GM19468 (cell line): ENCODE measurements at regions not wholly inside any gene's neighbourhood (a gene's known extent, or its start where the extent isn't known, plus 50 kb on each side); places are given as distances from the start of the nearest gene placed in this dataset.
"Not testable (repeated sequence)": the region's sequence is repeated elsewhere in the genome, so short reads cannot be mapped to it uniquely, and the experiment has no call there.

Experiments
- ATAC-seq: cut with Tn5 transposase; IDR thresholded peaks from one replicate; pipeline ENCODE4 v1.9.1; 2021; ENCODE audit warnings: mild to moderate bottlenecking, moderate library complexity, moderate number of reproducible peaks; ENCODE audit not compliant: unreplicated experiment; ENCODE audit errors: extremely low read depth

DNA sequence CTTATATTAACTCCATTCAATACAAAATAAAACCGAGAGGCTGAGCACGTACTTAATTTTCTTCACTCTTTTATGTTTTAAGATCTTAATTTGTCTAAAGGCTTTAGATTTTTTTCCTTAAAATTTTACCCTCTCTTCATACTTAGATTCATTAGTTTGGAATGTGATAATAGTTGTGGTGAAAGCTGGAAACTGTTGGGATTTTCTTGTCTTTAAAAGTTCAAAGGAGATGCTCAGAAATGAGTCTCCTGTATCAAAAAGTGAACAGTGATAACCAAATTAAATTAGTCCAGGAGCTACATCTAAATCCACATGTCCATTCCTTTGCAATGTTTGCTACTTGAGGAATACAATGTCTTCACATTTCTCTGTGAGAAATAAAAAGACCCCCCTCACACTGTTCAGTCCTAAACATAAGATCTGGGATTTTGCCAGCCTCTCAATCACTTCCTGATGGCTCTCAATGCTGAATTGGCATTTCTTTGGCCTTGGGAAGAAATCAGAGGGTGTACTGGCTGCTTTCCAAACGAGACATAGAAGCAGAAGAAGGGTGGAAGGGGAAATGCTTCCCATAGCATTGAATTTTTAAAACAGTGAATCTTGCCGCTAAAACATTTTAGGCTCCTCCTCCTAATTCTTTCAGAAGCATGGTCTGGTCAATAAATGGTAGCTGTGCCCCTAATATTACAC, 245.0 kb downstream of the SHOX2 start:
- ATAC-seq: no peak

DNA sequence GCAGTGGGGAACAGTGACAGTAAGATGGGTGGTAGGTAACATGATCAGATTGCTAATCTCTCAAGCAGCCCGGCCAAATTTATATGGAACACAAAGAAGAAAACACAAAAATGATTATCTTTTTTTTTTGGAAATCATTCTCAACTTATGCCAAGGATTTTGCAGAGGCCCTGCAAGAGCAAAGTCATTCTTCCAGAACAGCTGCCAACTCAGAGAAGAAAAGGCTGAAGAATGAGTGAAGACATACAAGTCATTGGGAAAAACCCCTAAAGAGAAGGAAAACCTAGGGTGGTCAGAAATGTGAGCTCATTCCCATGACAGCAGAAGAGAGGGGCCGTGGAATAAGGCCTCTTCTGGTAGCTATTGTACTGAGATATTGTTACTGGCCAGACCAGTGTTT, 246.7 kb downstream of the SHOX2 start:
- no peak for ATAC-seq

DNA sequence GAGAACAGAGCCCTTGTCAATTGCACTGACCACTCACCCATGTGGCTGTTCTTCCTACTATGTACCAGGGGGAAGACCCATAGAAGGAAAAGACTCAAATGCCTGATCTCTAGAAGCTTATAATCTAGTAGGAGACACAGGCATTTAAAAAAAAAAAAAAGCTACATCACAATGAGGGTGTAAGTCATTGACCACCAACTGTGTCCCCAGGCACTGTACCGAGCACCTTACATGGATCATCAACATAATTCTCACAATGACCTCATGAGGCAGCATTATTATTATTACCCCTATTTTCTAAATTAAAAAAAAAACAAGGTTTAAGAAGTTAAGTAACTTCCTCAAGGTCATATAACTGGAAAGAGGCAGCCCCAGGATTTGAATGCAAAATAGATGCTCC, 247.4 kb downstream of the SHOX2 start:
- no peak for ATAC-seq

- ATAC-seq: no peak
Observed at GRCh38 chr3:157857440-157857839, 248.8 kb downstream of the SHOX2 start.

DNA sequence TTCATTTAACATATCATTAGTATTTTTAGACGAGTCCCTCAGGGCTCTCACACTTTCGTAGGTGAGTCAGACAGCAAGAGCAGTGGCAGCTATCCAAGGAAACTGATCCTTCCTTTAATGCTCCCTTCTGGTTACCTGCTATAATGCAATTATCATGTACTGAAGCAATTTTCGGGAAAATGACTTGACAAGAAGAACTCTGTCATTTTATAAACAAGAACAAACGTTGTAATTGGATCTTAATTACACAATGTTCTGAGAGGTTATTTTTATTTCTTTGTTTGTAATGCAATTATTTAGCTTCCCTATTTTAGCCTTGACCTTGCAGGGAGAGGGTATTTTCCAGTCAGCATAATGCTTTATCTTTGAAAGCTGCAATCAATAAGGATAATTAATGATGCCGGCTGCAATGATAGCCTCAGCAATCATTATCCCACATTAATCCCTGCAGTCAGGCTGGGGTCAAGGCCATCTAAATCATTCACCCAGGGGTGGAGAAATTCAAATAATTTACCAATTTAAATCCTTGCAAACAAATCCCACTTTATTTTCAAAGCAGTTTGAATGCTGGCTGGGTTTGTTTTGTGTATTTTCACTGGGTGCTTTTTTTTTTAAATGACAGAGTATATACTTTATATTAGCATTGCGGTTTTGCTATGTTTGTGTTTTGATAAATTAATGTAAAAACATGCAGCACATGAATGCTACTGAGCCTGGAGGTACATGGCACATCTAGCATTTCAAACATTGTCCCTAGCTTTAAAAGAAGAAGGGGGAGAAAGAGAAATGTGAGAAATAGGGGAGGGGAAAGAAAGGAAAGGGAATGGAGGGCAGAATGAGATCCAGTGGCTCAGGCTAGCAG, 249.9 kb downstream of the SHOX2 start:
- ATAC-seq: no peak

GRCh38 chr3:157845839-157846238, 260.4 kb downstream of the SHOX2 start:
- not testable (repeated sequence) for ATAC-seq

- no peak for ATAC-seq
Observed at GRCh38 chr3:157844800-157845565, 261.2 kb downstream of the SHOX2 start.

DNA sequence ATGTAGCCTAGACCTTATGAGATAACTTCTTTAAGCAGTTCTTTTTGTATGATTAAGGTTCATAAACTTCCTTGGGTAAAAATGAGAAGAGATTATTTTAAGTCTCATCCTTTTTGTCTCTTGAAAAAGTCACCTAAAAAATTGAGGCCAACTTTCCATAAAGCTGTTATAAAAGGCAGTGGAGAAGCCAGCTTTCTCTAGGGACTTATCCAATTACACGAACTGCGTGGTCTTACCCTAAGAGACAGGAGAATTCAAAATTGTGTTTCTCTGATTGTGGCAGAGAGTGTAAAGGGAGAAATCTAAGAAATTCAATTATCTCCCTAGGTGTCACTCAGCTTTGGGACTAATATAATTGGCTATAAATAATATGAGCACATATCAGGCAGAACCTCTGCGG, 262.0 kb downstream of the SHOX2 start:
- no peak for ATAC-seq

GRCh38 chr3:157841029-157841428, 265.2 kb downstream of the SHOX2 start:
- no peak for ATAC-seq

GRCh38 chr3:157840564-157840963, 265.7 kb downstream of the SHOX2 start:
- no peak for ATAC-seq

GRCh38 chr3:157838457-157838856, 267.8 kb downstream of the SHOX2 start:
- ATAC-seq: no peak

DNA sequence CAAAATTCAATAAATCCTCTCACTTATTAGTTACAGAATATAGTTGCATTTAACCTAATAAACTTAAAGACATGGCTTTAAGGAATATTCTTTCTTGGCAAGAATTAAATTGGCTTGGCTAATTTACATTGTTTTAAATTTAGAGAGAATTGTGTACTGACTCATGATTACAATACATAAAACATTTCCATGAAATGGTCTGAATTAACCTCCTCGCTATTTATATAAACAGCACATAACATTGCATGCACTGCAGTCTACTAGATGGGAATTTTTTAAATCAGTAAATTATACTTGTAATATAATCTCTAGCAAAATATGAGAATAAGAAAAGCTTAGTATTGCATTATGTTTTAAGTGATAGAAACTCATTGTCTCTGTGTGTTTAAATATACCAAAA, 268.9 kb downstream of the SHOX2 start:
- ATAC-seq: no peak

- ATAC-seq: no peak
Observed at GRCh38 chr3:157836022-157836421, 270.2 kb downstream of the SHOX2 start.

GRCh38 chr3:157832588-157832987, 273.6 kb downstream of the SHOX2 start:
- no peak for ATAC-seq

- no peak for ATAC-seq
Observed at GRCh38 chr3:157830556-157831236, 275.5 kb downstream of the SHOX2 start.

GRCh38 chr3:157829786-157830185, 276.4 kb downstream of the SHOX2 start:
- ATAC-seq: no peak

DNA sequence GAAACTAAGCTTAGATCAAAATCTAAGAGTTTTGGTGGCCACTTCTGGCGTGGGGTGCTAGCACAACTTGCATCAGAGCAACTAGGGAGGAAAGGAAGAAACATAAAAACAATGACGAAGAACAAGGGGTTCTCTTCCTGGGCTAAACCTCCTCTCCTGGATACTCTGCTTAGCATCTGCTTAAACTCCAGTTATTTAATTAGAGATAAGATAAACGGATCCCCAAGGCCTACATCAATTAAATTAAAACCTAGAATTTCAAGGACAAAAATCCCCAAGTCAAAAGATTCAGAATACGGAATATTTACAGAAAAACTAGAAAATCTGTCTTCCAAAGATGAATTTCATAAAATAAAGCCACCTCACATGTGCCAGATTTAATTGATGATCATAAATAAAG, 281.9 kb downstream of the SHOX2 start:
- no peak for ATAC-seq

DNA sequence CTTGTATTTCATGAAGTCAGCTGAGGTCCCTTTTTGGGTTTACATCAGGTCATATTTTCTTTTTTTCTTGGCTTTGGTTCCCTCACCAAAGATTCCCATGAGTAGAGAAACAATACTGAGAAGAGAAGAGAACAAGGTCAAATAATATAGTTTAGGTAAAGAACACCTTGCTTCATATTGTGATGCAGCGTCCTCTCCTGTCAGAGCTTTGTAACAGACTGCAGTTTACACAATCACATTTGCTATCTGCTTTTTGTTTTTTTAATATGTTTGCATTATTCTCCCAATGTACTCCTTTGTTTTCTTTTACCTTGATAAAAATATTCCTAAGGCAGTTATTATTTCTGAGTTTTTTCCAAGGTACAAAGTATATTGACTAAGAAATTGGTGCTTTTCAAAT, 283.2 kb downstream of the SHOX2 start:
- ATAC-seq: no peak

DNA sequence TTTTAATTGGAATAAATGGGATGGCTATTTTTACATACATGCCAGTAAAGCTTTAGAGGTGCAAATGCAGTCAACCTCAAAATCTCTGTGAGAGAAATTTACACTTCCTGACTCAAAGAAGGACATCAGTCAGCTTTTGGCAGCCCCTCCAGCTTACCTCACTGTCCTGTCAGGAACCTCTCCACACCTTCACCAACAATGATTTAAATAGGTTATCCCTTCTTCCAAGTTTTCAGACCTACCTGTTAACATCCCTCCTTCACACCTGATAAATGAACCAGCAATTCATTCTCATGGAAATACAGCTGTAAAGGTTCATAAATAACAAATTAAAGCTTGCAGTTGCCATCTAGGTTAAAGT, 286.1 kb downstream of the SHOX2 start:
- ATAC-seq: no peak
